ENCODE measurements at regions not wholly inside any gene's neighbourhood (a gene's known extent, or its start where the extent isn't known, plus 50 kb on each side); places are given as distances from the start of the nearest gene placed in this dataset.

DNA sequence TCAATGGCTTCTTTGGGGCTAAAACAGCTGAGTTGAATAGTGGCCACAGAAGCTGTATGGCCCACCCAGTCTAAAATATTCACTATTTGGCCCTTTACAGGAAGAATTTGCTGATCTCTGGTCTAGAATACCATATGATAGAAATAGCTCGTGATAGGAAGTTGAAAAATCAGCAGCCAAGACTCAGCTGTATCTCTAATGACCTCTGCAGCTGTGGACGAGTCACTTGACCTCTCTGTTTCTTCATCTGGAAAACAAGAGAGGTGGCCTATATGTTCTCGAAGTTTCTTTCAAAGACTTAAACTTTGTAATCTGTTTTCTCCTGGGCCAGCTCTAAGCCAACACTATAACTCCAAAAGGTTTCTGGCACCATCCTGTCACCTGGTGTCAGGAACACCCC lies 129.2 kb downstream of the ZBTB18 start:
- no peak for TF ChIP-seq EZH2phosphoT487 (IDR thresholded peaks at IDR 0.05; ENCODE audit: borderline replicate concordance, low read length)
- TF ChIP-seq, protein P1, sequence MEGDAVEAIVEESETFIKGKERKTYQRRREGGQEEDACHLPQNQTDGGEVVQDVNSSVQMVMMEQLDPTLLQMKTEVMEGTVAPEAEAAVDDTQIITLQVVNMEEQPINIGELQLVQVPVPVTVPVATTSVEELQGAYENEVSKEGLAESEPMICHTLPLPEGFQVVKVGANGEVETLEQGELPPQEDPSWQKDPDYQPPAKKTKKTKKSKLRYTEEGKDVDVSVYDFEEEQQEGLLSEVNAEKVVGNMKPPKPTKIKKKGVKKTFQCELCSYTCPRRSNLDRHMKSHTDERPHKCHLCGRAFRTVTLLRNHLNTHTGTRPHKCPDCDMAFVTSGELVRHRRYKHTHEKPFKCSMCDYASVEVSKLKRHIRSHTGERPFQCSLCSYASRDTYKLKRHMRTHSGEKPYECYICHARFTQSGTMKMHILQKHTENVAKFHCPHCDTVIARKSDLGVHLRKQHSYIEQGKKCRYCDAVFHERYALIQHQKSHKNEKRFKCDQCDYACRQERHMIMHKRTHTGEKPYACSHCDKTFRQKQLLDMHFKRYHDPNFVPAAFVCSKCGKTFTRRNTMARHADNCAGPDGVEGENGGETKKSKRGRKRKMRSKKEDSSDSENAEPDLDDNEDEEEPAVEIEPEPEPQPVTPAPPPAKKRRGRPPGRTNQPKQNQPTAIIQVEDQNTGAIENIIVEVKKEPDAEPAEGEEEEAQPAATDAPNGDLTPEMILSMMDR (IDR thresholded peaks at IDR 0.05; ENCODE audit: low read depth, low read length, poor library complexity, severe bottlenecking), result no peak
- H3K4me1 ChIP-seq (ENCODE audit: control insufficient read depth, low read length), result no peaks in the 10 kb centered on the region
- H3K27me3 ChIP-seq (ENCODE audit: control insufficient read depth, low read length), result no peaks in the 10 kb centered on the region
- H3K79me2 ChIP-seq (ENCODE audit: control insufficient read depth, low read length), result no peaks in the 10 kb centered on the region
- H3K9me3 ChIP-seq (ENCODE audit: control insufficient read depth, insufficient read depth, low read length), result no peaks in the 10 kb centered on the region
- H3F3A ChIP-seq (ENCODE audit: control insufficient read depth, insufficient read depth), result no peaks in the 10 kb centered on the region
- H3K36me3 ChIP-seq (ENCODE audit: control insufficient read depth, low read length), result no peaks in the 10 kb centered on the region
- H3K27ac ChIP-seq (ENCODE audit: low read depth, low read length), result no peak overlapping the region
- H3K9me2 ChIP-seq (replicated peaks; ENCODE audit: control insufficient read depth, low read length), result no peaks in the 10 kb centered on the region
- H3K4me3 ChIP-seq (ENCODE audit: low read length), result no peak overlapping the region
- no peaks in the 10 kb centered on the region for H4K20me1 ChIP-seq (ENCODE audit: control insufficient read depth, insufficient read depth, low read depth, low read length)
- no peak overlapping the region for H3K4me2 ChIP-seq (ENCODE audit: low read length)

GRCh38 chr1:244181867-244182266 lies 130.8 kb downstream of the ZBTB18 start:
- no peaks in the 10 kb centered on the region for H3K4me1 ChIP-seq (ENCODE audit: control insufficient read depth, low read length)
- H3K4me3 ChIP-seq (ENCODE audit: low read length), result no peak overlapping the region
- no peak overlapping the region for H3K27ac ChIP-seq (ENCODE audit: low read depth, low read length)
- TF ChIP-seq, protein P1 (IDR thresholded peaks at IDR 0.05; ENCODE audit: low read depth, low read length, poor library complexity, severe bottlenecking), result no peak
- TF ChIP-seq EZH2phosphoT487 (IDR thresholded peaks at IDR 0.05; ENCODE audit: borderline replicate concordance, low read length), result no peak
- no peaks in the 10 kb centered on the region for H3K27me3 ChIP-seq (ENCODE audit: control insufficient read depth, low read length)
- no peaks in the 10 kb centered on the region for H3K36me3 ChIP-seq (ENCODE audit: control insufficient read depth, low read length)
- H4K20me1 ChIP-seq (ENCODE audit: control insufficient read depth, insufficient read depth, low read depth, low read length), result no peaks in the 10 kb centered on the region
- H3K4me2 ChIP-seq (ENCODE audit: low read length), result no peak overlapping the region
- no peaks in the 10 kb centered on the region for H3K9me3 ChIP-seq (ENCODE audit: control insufficient read depth, insufficient read depth, low read length)
- no peaks in the 10 kb centered on the region for H3K79me2 ChIP-seq (ENCODE audit: control insufficient read depth, low read length)
- no peaks in the 10 kb centered on the region for H3F3A ChIP-seq (ENCODE audit: control insufficient read depth, insufficient read depth)
- H3K9me2 ChIP-seq (replicated peaks; ENCODE audit: control insufficient read depth, low read length), result no peaks in the 10 kb centered on the region

- no peaks in the 10 kb centered on the region for H4K20me1 ChIP-seq (ENCODE audit: control insufficient read depth, insufficient read depth, low read depth, low read length)
- no peak for TF ChIP-seq EZH2phosphoT487 (IDR thresholded peaks at IDR 0.05; ENCODE audit: borderline replicate concordance, low read length)
- TF ChIP-seq, protein P1 (IDR thresholded peaks at IDR 0.05; ENCODE audit: low read depth, low read length, poor library complexity, severe bottlenecking), result no peak
- H3K27me3 ChIP-seq (ENCODE audit: control insufficient read depth, low read length), result no peaks in the 10 kb centered on the region
- H3F3A ChIP-seq (ENCODE audit: control insufficient read depth, insufficient read depth), result no peaks in the 10 kb centered on the region
- H3K4me3 ChIP-seq (ENCODE audit: low read length), result no peak overlapping the region
- no peak overlapping the region for H3K4me2 ChIP-seq (ENCODE audit: low read length)
- no peaks in the 10 kb centered on the region for H3K9me2 ChIP-seq (replicated peaks; ENCODE audit: control insufficient read depth, low read length)
- H3K36me3 ChIP-seq (ENCODE audit: control insufficient read depth, low read length), result no peaks in the 10 kb centered on the region
- no peak overlapping the region for H3K27ac ChIP-seq (ENCODE audit: low read depth, low read length)
- H3K9me3 ChIP-seq (ENCODE audit: control insufficient read depth, insufficient read depth, low read length), result no peaks in the 10 kb centered on the region
- no peaks in the 10 kb centered on the region for H3K4me1 ChIP-seq (ENCODE audit: control insufficient read depth, low read length)
- no peaks in the 10 kb centered on the region for H3K79me2 ChIP-seq (ENCODE audit: control insufficient read depth, low read length)
Observed at GRCh38 chr1:244183037-244183436, 132.0 kb downstream of the ZBTB18 start.

DNA sequence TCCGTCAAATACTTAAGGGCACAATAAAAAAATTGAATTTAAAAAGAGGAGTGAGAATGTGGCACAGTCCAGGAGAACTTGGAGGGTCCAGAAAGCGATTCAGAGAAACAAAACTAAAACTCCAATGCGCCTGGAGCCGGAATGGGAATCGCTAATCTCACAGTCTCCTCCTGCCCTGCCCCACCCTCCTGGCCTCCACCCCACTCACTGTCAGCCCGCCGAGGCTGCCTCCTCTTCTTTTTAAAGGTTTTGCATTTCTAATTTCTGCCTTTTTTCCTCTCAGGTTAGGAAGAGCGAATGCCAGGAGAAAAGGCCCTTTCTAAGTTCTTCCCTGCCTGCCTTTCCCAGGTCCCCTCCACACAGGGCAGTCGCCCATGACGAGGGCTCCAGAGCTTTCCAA lies 135.3 kb downstream of the ZBTB18 start:
- Histone ChIP-seq H3K27me3 (ENCODE audit: control insufficient read depth, low read length) (no peaks in the 10 kb centered on the region), H3K4me3 (ENCODE audit: low read length) (no peak overlapping the region), H3K9me3 (ENCODE audit: control insufficient read depth, insufficient read depth, low read length) (no peaks in the 10 kb centered on the region), H3K36me3 (ENCODE audit: control insufficient read depth, low read length) (no peaks in the 10 kb centered on the region), H3K79me2 (ENCODE audit: control insufficient read depth, low read length) (no peaks in the 10 kb centered on the region), H4K20me1 (ENCODE audit: control insufficient read depth, insufficient read depth, low read depth, low read length) (no peaks in the 10 kb centered on the region), H3K4me1 (ENCODE audit: control insufficient read depth, low read length) (no peaks in the 10 kb centered on the region), H3F3A (ENCODE audit: control insufficient read depth, insufficient read depth) (no peaks in the 10 kb centered on the region), H3K9me2 (replicated peaks; ENCODE audit: control insufficient read depth, low read length) (no peaks in the 10 kb centered on the region), H3K27ac (ENCODE audit: low read depth, low read length) (no peak overlapping the region), H3K4me2 (ENCODE audit: low read length) (no peak overlapping the region)
- TF ChIP-seq, protein P1 (IDR thresholded peaks at IDR 0.05; ENCODE audit: low read depth, low read length, poor library complexity, severe bottlenecking), result no peak
- TF ChIP-seq EZH2phosphoT487 (IDR thresholded peaks at IDR 0.05; ENCODE audit: borderline replicate concordance, low read length), result no peak
